Kidney (tissue), 13 donors: ENCODE measurements at regions not wholly inside any gene's neighbourhood (a gene's known extent, or its start where the extent isn't known, plus 50 kb on each side); places are given as distances from the start of the nearest gene placed in this dataset.

Experiments
- DNase-seq, 5 donors: peaks; one replicate each; pipeline ENCODE4 v3.0.0-alpha.2; 2013 to 2020
- FAIRE-seq: peaks from 2 replicates; lab custom pipeline; 2012; peaks lifted over from hg19 to GRCh38; lab: Jason Lieb, UNC
- H3K27ac ChIP-seq, 2 donors: one replicate each; pipeline ENCODE4 v1.7.0; 2013; ENCODE audit warnings: low read depth in 2 of 2, low read length in 2 of 2, inconsistent platforms in 1 of 2
- H3K27me3 ChIP-seq: one replicate; pipeline ENCODE4 v1.7.1; 2013; ENCODE audit warnings: low read length, inconsistent platforms; ENCODE audit not compliant: control insufficient read depth, insufficient read depth
- H3K36me3 ChIP-seq, 3 donors: one replicate each; pipeline versions ENCODE4 v1.7.0 to v1.7.1; 2013; ENCODE audit warnings: low read length in 3 of 3, control low read depth in 1 of 3, inconsistent platforms in 1 of 3; ENCODE audit not compliant: insufficient read depth in 3 of 3, control insufficient read depth in 2 of 3
- H3K4me1 ChIP-seq, 3 donors: one replicate each; pipeline versions ENCODE4 v1.7.0 to v1.7.1; 2013; ENCODE audit warnings: low read length in 3 of 3, inconsistent platforms in 1 of 3, low read depth in 1 of 3; ENCODE audit not compliant: control insufficient read depth in 2 of 3, insufficient read depth in 2 of 3
- H3K4me3 ChIP-seq, 3 donors: one replicate each; pipeline versions ENCODE4 v1.7.0 to v1.8.1; 2013; ENCODE audit warnings: low read length in 3 of 3, control low read depth in 1 of 3, inconsistent platforms in 1 of 3
- H3K9ac ChIP-seq, 3 donors: one replicate each; pipeline versions ENCODE4 v1.7.0 to v1.7.1; 2013; ENCODE audit warnings: low read length in 3 of 3, control low read depth in 1 of 3, inconsistent platforms in 1 of 3
- H3K9me3 ChIP-seq, 3 donors: one replicate each; pipeline versions ENCODE4 v1.7.0 to v1.7.1; 2013; ENCODE audit warnings: low read length in 3 of 3, control low read depth in 1 of 3, inconsistent platforms in 1 of 3; ENCODE audit not compliant: control insufficient read depth in 2 of 3, insufficient read depth in 1 of 3
- CTCF ChIP-seq: IDR thresholded peaks from 3 replicates; pipeline ENCODE4 v1.5.1; 2012; ENCODE audit warnings: mild to moderate bottlenecking, moderate library complexity, borderline replicate concordance; ENCODE audit not compliant: insufficient read depth; ENCODE audit errors: extremely low read depth
- intact Hi-C: fragments of 100-400 bp; cut with DNase I; formaldehyde crosslinking; loops from one replicate; pipeline ENCODE4 v1.11.1; 2022
- donor health status: control.
- donor health status: control.
- donor health status: control.
- donor health status: control.
- donor health status: control.
- donor health status: DM: yes; HTN: yes; CAD: no.
- donor health status: Normal renal cell carcinoma (clear cell type).

- H3K4me3 ChIP-seq = no peak overlapping the region
- no peak overlapping the region for H3K9ac ChIP-seq
- no peak for TF ChIP-seq CTCF
- H3K4me1 ChIP-seq = no peaks in the 10 kb centered on the region
- no peak overlapping the region for H3K27ac ChIP-seq
- FAIRE-seq (no peak), DNase-seq (no peak)
- H3K27me3 ChIP-seq = no peaks in the 10 kb centered on the region
- intact Hi-C loops = no loop called here
- H3K36me3 ChIP-seq = no peaks in the 10 kb centered on the region
- no peaks in the 10 kb centered on the region for H3K9me3 ChIP-seq
Observed at GRCh38 chr2:217340899-217341298, 481.0 kb upstream of the TNP1 start.

DNA sequence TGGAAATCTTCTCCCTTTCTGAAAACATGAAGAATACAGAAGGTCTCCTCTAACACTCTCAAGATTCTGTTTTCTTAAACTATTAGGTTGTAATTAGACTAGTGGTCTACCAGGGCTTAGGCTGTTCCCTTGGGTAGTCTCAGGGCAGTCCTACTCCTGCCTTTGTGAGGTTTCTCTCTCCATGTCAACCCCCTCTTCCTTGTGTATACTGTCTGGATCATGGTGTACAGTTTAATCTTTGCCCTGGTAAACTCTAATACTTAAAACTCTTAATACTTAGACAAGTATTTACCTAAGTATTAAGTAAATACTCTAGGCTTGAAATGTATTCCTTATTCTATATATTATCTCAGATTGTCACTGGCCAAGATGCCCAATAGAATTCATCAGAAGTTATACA lies 480.3 kb upstream of the TNP1 start:
- Histone ChIP-seq H3K27ac (no peak overlapping the region), H3K4me1 (no peaks in the 10 kb centered on the region), H3K36me3 (no peaks in the 10 kb centered on the region), H3K27me3 (no peaks in the 10 kb centered on the region), H3K4me3 (no peak overlapping the region), H3K9ac (no peak overlapping the region), H3K9me3 (no peaks in the 10 kb centered on the region)
- intact Hi-C loops = no loop called here
- DNase-seq (no peak), FAIRE-seq (no peak)
- no peak for TF ChIP-seq CTCF

- H3K4me3 ChIP-seq = no peak overlapping the region
- no peaks in the 10 kb centered on the region for H3K36me3 ChIP-seq
- DNase-seq = no peak
- H3K9ac ChIP-seq = no peak overlapping the region
- no peaks in the 10 kb centered on the region for H3K4me1 ChIP-seq
- FAIRE-seq = no peak
- H3K27me3 ChIP-seq = no peaks in the 10 kb centered on the region
- TF ChIP-seq CTCF = no peak
- intact Hi-C loops = no loop called here
- no peaks in the 10 kb centered on the region for H3K9me3 ChIP-seq
- no peak overlapping the region for H3K27ac ChIP-seq
Observed at GRCh38 chr2:217339753-217340152, 479.9 kb upstream of the TNP1 start.

DNA sequence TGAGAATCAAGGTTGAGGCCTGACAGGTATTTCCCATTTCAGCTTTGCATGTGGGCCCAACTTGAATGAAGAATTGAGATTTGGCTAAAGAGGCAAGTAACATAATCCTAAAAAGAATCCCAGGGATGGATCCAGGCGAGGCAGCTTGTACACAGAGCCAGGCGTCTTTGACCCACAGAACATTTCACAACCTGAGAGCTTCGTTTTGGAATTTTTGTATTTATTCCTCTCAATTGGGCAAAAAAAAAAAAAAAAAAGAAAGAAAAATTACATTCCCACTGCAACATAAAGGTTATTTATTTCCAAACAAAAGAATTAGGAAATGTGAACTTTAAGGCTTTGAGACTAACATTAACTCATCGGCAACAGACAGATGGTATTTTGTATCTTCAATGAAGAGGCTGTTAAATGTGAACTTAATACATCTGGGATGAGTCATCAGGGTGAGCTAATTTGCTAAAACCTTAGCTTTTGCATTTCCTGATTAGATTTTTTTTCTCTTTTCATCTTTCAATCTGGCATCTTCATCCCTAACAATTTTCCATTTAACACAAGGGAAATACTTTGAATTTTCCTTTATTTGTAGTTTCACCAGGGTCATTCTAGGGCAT lies 478.5 kb upstream of the TNP1 start:
- intact Hi-C loops = no loop called here

More for the DNA sequence above, 478.5 kb upstream of the TNP1 start:
- Histone ChIP-seq H3K27me3 (no peaks in the 10 kb centered on the region), H3K9ac (no peak overlapping the region), H3K36me3 (no peaks in the 10 kb centered on the region), H3K4me1 (no peaks in the 10 kb centered on the region), H3K9me3 (no peaks in the 10 kb centered on the region), H3K4me3 (no peak overlapping the region), H3K27ac (no peak overlapping the region)
- no peak for DNase-seq
- peak; percentile 25 for FAIRE-seq
- TF ChIP-seq CTCF = no peak
